RCC 7860 (cell line): ENCODE measurements at regions not wholly inside any gene's neighbourhood (a gene's known extent, or its start where the extent isn't known, plus 50 kb on each side); places are given as distances from the start of the nearest gene placed in this dataset.
A peak's percentile ranks its signal among the peaks of the same experiment; 100 is the strongest.
"Not testable (repeated sequence)": the region's sequence is repeated elsewhere in the genome, so short reads cannot be mapped to it uniquely, and the experiment has no call there.

ENCODE experiments used
- DNase-seq: peaks from one replicate; pipeline ENCODE4 v3.0.0-alpha.2; 2015; ENCODE audit warnings: low spot score
- FAIRE-seq: peaks from 2 replicates; lab custom pipeline; 2012; peaks lifted over from hg19 to GRCh38; lab: Jason Lieb, UNC

- DNase-seq (no peak), FAIRE-seq (no peak)
Observed at GRCh38 chr18:59802031-59802430, 97.8 kb upstream of the PMAIP1 start.

- no peak for DNase-seq
- FAIRE-seq: no peak
Observed at GRCh38 chr18:59801576-59801975, 98.2 kb upstream of the PMAIP1 start.

- DNase-seq: no peak
- no peak for FAIRE-seq
Observed at GRCh38 chr18:59800897-59801296, 98.9 kb upstream of the PMAIP1 start.

- DNase-seq: no peak
- FAIRE-seq: no peak
Observed at GRCh38 chr18:59799383-59800015, 100.3 kb upstream of the PMAIP1 start.

- FAIRE-seq (no peak), DNase-seq (no peak)
Observed at GRCh38 chr18:59795882-59796281, 98.7 kb upstream of the CCBE1 start.

GRCh38 chr18:59792353-59792752 is 95.1 kb upstream of the CCBE1 start:
- DNase-seq (no peak), FAIRE-seq (no peak)

DNA sequence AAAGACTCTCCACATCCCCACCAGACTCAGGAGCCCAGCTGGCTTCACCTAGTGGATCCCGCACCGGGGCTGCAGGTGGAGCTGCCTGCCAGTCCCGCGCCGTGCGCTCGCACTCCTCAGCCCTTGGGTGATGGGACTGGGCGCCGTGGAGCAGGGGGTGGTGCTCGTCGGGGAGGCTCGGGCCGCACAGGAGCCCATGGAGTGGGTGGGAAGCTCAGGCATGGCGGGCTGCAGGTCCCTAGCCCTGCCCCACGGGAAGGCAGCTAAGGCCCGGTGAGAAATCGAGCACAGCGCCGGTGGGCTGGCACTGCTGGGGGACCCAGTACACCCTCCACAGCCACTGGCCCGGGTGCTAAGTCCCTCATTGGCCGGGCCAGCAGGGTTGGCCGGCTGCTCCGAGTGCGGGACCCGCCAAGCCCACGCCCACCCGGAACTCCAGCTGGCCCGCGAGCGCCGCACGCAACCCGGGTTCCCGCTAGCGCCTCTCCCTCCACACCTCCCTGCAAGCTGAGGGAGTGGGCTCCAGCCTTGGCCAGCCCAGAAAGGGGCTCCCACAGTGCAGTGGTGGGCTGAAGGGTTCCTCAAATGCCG is 93.2 kb upstream of the CCBE1 start:
- not testable (repeated sequence) for DNase-seq, FAIRE-seq

DNA sequence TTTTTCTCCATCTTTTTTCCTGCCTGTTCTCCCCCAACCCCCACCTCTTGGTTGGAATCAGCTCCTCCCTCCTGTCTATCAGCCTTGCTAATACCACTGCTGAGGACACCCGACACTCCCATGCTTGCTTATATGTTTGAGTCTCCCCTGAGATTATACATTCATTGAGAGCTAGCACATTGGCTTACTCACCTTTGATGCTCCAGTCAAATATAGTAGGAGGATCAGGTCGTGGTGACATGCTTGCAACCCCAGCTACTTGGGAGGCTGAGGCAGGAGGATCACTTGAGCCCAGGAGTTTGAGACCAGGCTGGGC is 91.5 kb upstream of the CCBE1 start:
- DNase-seq: peak; percentile 17
- no peak for FAIRE-seq

- peak; percentile 88 for FAIRE-seq
- peak; percentile 73 for DNase-seq
Observed at GRCh38 chr18:59787998-59788790, 91.0 kb upstream of the CCBE1 start.

DNA sequence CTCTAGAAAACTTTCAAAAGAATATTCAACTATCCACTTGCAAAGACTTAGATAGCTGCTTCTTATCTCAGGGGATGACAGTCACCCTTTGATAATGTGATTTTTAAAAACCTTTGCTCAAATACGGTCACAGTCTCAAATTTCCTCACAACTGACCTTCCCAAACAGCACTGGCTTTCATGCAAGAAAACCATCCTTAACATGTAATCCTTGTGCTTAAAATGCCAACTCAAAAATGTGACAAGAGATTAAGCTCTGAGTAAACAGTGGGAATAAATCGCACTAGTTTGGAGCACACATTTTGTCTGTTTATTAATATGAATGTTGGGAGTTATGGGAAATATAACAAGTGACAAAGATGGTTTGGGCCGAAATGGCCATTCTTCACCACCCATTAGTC is 87.5 kb upstream of the CCBE1 start:
- FAIRE-seq: no peak

DNA sequence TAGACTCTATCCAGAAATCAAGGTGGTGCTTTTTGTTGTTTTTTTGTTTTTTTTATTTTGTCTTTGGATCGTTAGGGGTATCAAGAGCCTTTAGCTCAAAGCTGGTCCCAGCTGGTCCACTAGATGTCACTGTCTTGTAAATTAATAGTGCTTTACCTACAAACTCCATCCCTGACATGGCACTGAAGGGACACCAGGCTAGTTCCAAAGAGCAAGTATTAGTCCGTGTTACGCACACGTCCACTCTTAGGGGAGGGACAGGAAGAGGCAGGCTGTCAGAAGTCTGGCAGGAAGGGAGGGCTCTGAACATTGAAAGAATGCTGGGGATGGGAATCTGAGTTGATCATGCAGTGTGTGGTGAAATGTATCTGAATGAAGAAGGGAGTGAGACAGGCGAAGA is 85.9 kb upstream of the CCBE1 start:
- FAIRE-seq: peak; percentile 83

More for the DNA sequence above, 87.5 kb upstream of the CCBE1 start:
- no peak for DNase-seq

DNA sequence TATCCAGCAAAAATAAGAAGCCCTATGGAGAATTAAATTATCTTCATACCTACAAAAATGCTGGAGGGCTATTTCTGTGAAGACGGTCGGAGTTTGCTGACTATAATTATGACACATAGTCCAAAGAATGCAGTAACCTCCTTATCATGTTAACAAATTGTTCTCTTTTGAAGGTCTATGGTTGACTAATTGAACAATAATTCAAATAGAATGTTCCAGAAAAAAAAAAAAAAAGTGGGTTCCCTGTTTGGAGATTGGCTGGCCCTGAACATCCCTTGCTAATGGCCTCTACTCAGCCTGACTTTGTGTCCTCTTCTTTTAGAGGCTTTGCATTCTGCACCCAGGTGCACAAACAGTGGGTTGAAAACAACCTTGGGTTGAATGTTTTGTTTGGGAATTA is 82.8 kb upstream of the CCBE1 start:
- DNase-seq (peak; percentile 83), FAIRE-seq (peak; percentile 89)

More for the DNA sequence above, 85.9 kb upstream of the CCBE1 start:
- DNase-seq: peak; percentile 84

- DNase-seq (no peak), FAIRE-seq (no peak)
Observed at GRCh38 chr18:59778434-59778833, 81.2 kb upstream of the CCBE1 start.

- DNase-seq (no peak), FAIRE-seq (no peak)
Observed at GRCh38 chr18:59777636-59778035, 80.4 kb upstream of the CCBE1 start.

DNA sequence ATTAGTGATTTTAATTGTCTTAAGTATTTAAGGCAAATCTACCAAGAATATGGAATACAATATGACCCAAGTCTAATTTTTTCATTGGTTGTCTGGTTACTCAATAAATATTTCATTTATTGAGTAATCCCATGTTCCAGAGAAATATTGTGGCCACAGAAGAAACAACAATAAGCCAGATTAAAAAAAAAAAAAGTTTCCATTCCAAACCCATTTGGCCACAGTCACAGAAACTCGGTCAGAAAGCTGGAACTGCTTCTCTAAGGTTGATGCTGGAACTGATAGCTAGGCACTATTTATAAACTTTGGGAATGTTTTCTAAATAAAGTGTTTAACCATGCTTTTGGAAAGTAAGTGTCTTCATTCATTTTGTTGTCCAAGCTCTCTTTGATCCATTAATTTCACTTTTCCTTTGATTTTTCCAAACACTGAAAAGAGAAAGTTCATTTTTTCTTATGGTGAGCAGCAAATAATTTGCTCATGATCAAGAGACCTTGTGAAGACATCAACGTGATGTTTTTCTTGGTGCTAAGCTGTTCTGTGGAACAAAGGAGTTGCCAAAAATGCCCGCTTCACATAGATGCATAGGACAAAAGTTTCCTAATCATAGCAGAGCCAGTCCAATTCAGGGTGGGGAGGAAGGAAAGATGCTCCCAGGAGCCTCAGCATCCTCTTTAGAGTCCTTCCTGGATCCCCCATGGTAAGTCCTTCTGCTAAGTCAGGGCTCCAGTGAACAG is 72.1 kb upstream of the CCBE1 start:
- FAIRE-seq: no peak
- no peak for DNase-seq

GRCh38 chr18:59768409-59768808 is 71.2 kb upstream of the CCBE1 start:
- FAIRE-seq: no peak
- DNase-seq: no peak

DNA sequence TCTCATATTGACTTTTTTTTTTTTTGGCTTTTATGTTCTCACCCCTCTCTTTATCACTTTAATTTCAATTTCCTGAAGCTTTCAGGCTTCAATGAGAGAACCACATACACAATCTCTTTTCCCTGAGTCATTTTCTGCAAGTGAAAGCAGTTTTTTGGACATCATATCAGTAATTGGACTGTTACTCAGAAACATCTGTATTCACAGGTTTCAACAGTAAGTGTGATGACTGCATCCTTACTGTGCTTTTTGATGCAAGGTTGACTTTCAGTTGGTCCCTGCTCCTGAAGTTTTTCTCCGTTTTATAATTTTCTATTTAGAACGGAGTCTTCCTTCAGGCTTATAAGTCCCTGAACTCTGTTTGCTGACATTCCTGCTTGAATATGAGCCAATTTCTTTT is 70.5 kb upstream of the CCBE1 start:
- FAIRE-seq (no peak), DNase-seq (no peak)

DNA sequence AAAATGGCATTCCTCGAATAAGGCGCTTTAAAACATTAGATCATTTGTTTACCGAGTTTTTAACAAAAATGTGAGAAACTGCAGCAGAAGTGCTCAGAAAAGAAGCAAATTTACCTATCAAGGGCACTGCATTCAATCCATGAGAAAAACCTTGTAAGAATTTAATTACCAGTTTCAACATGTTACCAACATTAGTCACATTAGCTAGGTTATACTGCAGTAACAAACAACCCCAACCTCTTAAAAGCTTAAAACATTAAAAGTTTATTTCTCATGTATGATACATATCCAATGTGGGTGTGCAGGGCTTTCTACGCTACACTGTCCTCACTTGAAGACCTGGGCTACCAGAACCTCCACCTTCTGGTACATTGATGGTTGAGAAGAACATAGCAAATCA is 68.1 kb upstream of the CCBE1 start:
- FAIRE-seq (no peak), DNase-seq (no peak)

DNA sequence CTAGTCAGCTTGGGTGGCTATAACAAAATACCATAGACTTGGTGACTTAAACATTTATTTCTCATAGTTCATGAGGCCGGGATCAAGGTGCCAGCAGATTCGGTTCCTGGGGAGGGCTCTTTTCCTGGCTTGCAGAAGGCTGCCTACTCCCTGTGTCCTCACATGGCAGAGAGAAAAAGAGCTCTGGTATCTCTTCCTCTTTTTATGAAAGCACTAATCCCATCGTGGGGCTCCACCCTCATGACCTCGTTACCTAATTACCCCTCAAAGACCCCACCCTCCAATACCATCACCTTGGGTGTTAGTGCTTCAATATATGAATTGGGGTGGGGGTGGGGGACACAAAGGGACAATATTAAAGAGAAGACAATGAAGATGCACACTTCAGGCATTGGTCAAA is 67.1 kb upstream of the CCBE1 start:
- DNase-seq: no peak
- no peak for FAIRE-seq

DNA sequence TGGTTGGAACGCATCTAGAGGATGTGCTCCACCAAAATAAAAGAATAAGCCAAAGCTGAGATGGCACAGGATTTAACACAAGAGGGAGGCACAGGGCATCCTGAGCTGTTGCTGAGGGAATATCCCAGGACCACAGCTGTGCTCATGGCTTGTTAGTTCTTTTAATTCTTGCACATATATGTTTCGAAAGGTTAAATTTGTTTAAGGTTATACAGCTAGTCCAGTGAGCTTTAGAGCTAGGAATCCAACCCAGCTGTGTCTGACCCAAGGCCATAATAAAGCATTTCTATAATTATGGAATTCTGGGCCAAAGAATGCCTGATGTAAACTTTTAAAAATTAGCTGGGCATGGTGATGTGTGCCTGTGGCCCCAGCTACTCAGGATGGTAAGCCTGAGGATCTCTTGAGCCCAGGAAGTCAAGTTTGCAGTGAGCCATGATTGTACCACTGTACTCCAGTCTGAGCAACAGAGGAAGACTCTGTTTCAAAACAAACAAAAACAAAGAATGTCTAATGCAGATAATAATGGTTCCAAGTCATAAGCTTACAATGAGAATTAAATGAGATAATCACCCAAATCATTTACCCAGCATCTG is 66.4 kb upstream of the CCBE1 start:
- no peak for DNase-seq
- FAIRE-seq: no peak
